Superior temporal gyrus (tissue), 1 donor: ENCODE measurements at regions not wholly inside any gene's neighbourhood (a gene's known extent, or its start where the extent isn't known, plus 50 kb on each side); places are given as distances from the start of the nearest gene placed in this dataset.
"Not testable (repeated sequence)": the region's sequence is repeated elsewhere in the genome, so short reads cannot be mapped to it uniquely, and the experiment has no call there.

Experiments
- DNase-seq: peaks from one replicate; pipeline ENCODE4 v3.0.0-alpha.2; 2016; ENCODE audit errors: extremely low spot score

DNA sequence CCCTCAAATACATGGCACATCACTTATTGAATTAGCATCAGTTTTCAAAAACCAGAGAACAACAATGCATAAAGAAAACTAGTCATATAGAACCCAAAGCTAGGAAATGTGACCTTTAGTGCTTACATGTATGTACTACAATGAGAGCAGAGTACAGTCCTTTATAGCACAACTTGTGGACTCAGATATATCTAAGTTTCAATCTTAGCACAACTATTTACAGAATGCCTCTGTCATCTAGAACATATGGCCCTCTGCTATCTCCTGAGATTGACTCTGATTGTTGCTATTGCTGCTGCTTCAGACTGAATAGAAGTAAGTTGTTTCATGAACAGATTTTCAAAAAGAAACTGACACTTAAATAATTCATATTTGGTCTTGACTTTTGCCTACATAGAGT, 1536.2 kb downstream of the EFNA5 start:
- no peak for DNase-seq

DNA sequence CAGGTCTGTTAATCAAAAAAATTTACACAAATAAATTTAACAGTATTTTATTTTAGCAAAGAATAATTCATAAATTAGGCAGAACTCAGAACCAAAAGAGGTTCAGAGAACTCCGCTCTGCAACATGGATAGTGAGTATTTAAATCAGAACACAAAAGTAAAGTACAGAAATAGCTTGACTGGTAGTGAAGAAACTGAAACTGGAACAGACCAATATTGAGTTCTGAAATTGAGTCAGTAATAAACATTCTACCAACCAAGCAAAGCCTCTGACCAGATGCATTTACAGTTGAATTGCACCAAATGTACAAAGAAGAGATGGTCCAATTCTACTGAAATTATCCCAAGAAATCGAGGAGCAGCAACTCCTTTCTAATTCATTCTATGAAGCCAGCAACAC, 1542.8 kb downstream of the EFNA5 start:
- no peak for DNase-seq

DNA sequence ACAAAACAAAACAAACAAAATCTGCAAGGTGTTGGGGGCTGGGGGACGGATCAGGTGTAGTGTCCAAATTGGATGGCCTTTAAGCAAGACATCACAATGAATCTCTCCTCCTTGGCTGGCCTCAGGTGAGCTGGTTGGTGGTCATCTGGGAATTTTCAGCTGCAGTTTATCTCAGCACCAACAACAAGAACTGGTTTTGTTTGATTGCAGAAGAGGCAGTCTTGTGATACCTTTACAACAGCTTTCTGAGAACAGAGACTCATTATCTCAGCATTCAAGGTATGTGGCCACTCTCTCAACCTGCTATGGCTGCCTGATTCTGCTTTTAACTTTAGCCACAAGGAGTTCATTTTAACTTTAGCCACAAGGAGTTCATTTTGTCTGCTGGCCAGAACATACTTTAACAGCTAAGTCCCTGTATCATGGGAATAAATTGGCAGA, 1543.4 kb downstream of the EFNA5 start:
- no peak for DNase-seq

DNA sequence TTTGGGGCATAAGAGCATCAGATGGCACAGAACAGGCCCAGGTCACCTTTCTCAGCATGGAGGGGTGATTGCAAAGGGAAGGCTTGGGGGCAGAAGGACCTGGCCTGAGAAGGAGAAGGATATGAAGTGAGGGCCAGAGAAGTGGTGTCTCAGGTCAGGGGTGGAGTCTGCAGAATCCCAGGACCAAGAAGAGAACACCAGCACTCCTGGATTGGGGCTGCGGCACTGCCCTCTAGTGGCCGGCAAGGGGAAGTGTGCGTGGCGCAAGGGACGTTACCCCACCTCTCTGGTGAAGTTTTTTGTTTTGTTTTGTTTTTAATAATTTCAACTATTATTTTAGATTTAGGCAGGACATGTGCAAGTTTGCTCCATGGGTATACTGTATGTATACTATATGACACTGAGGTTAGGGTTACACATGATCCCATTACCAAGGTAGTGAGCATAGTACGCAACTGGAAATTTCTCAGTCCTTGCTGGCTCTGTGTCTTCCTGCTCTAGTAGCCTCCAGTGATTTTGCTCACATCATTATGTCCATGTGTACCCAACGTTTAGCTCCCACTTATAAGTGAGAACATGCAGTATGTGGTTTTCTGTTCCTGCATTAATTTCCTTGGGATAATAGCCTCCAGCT, 1548.6 kb downstream of the EFNA5 start:
- DNase-seq, result no peak

DNA sequence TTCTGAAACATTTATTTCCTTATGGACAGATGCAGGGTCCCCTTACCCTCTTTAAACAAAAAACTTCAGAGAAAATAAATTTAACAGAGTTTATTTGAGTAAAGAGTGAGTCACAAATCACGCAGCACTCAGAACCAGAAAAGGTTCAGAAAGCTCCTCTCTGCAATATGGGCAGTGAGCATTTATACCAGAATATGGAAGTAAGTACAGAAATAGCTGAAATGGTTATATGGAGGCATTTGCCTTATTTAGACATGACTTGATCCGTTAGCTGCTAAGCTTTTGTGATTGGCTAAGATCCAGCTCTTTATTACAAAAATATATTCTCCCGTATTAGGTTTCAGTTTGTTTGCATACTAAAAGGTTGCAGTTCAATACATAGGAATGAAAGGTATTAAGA, 1554.1 kb downstream of the EFNA5 start:
- DNase-seq, result no peak

GRCh38 chr5:106113922-106114321, 1556.8 kb downstream of the EFNA5 start:
- DNase-seq, result no peak

GRCh38 chr5:106106384-106106783, 1564.4 kb downstream of the EFNA5 start:
- DNase-seq, result no peak

DNA sequence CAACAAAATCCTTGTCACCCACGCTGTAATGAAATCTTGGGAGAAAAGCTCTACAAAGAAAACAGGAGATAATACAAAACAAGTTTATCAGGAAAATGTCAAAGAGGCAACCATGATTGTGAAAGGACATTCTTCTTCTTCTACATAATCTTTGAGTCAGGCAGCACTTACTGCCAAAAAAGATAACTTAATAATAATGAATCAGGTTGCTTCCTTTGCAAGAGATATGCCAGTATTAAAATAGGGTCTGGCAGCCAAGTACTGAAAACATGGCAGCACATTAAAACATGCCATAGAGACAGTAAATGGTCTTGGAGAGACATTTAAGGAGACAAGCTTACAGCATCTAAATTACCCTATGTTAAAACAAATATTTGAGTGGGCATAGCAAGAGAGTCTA, 1573.4 kb downstream of the EFNA5 start:
- DNase-seq, result no peak

DNA sequence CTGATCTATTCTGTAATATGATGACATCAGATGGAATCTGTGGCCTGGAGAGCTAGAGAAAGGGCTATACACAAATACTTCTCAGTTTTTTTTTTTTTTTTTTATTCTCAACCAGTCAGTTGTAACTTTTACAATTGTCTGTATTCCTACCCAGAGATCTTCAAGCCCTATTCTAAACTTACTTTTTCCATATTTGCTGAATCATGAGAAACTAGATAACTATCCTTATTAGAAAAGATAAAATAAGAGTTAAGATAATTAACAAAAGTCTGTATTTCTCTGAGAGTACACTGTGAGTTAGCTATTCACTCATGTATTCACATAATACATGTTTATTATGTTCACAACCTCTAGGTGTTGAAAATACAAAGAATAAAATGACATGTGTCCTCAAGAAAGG, 1575.9 kb downstream of the EFNA5 start:
- no peak for DNase-seq

GRCh38 chr5:106094204-106094607, 1576.5 kb downstream of the EFNA5 start:
- DNase-seq, result no peak

GRCh38 chr5:106093134-106093533, 1577.6 kb downstream of the EFNA5 start:
- DNase-seq, result no peak

DNA sequence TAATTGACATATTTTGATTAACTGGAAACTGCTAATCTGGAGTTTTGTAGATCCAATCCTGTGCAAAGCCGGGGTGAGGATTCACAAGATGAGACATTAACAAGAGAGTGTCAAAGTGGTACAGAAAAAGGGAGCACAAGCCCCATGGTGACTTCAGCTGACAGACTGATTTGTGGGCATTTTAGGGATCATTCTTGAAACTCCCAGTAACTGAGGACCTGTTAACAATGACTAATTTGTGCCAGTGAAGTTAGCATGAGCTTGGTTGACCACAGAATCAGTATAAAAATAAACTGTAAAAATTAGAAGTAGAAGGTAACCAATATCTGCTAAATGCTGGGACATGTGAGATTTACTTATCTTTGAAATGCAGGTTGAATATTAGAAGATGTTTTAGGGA, 1578.3 kb downstream of the EFNA5 start:
- no peak for DNase-seq

GRCh38 chr5:106089073-106089472, 1581.7 kb downstream of the EFNA5 start:
- no peak for DNase-seq

DNA sequence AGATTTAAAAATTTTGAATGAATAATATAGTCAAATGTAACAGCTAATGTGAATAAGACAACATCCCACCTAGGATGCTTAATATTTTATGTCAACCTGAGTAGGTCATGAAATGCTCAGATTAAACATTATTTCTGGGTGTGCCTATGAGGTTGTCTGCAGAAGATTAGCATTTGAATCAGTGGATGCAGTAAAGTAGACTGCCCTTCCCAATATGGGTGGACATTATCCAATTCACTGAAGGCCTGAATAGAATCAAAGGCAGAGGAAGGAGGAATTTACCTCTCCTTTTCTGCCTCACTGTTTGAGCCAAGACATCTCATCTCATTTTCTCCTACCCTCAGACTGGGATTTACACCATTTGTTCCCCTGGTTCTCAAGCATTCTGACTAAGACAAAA, 1582.3 kb downstream of the EFNA5 start:
- DNase-seq, result no peak

GRCh38 chr5:106086352-106086751, 1584.4 kb downstream of the EFNA5 start:
- DNase-seq, result no peak

DNA sequence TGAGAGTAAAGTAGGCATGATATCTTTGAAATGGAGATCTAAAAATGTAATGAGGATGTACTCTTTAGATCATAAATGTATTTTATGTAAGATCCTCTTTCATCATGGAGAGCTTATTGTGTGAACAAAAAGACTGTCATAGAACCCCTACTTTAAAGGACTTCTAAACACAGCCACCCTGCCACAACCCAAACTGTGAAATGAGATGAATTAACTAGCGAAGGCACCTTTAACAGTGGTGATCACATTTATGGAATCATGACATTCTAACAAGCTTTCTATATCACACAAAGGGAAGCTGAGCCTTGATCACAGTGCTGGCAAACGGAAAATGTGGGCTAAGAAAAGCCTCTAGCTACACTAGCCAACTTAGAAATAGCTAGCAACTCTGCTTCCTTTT, 1585.2 kb downstream of the EFNA5 start:
- DNase-seq, result no peak

GRCh38 chr5:106085136-106085535, 1585.6 kb downstream of the EFNA5 start:
- DNase-seq, result no peak

- DNase-seq, result no peak
These were observed 1590.2 kb downstream of the EFNA5 start for GRCh38 chr5:106080535-106080934.

GRCh38 chr5:106076655-106077054, 1594.1 kb downstream of the EFNA5 start:
- DNase-seq, result no peak

DNA sequence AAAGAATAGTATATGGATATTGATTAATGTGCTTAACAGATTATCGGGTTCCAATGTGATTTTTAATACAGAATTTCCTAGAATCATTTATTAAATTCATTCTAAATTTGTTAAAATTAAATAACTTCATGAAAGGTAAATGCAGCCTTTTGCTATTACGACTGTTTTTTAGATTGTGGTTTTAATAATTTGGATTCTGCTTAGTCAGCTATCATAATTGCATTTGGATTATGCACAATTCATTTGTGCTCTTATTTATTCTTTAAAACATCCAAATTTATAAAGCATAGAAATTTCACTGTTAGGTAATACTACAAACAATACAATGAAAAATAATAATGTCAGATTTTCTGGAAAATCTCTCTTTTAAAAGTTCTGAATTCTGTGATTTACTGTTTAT, 1598.5 kb downstream of the EFNA5 start:
- no peak for DNase-seq

DNA sequence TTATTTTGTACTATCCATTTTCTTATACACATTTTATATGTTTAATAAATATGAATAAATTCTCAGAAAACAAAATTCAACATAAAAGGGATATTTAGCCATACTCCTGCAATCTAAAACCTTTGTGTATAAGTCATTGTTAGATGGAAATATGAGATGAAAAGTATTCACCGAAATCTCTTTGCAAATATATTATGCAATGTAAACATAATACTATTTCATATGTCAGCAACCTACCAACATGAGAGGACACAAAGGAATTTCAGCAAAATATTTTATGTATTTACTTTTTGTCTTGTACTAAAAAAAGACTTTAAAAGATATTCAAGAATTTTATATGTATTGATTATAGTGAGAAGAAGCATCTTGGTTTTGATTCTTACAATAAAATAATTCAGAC, 1623.4 kb downstream of the EFNA5 start:
- DNase-seq, result no peak

DNA sequence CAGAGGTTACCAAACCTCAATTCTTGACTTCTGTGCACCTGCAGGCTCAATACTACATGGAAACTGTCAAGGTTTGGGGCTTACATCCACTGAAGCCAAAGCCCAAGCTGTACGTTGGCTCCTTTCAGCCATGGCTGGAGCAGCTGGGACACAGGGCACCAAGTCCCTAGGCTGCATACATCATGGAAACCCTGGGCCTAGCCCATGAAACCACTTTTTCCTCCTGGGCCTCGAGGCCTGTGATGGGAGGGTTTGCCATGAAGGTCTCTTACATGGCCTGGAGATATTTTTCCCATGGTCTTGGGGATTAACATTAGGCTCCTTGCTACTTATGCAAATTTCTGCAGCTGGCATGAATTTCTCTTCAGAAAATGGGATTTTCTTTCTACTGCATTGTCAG, 1638.7 kb downstream of the EFNA5 start:
- DNase-seq, result not testable (repeated sequence)

GRCh38 chr5:106028314-106028713, 1642.4 kb downstream of the EFNA5 start:
- DNase-seq, result no peak

GRCh38 chr5:106020894-106021293, 1649.8 kb downstream of the EFNA5 start:
- DNase-seq, result no peak
